ENCODE measurements at regions not wholly inside any gene's neighbourhood (a gene's known extent, or its start where the extent isn't known, plus 50 kb on each side); places are given as distances from the start of the nearest gene placed in this dataset.

DNA sequence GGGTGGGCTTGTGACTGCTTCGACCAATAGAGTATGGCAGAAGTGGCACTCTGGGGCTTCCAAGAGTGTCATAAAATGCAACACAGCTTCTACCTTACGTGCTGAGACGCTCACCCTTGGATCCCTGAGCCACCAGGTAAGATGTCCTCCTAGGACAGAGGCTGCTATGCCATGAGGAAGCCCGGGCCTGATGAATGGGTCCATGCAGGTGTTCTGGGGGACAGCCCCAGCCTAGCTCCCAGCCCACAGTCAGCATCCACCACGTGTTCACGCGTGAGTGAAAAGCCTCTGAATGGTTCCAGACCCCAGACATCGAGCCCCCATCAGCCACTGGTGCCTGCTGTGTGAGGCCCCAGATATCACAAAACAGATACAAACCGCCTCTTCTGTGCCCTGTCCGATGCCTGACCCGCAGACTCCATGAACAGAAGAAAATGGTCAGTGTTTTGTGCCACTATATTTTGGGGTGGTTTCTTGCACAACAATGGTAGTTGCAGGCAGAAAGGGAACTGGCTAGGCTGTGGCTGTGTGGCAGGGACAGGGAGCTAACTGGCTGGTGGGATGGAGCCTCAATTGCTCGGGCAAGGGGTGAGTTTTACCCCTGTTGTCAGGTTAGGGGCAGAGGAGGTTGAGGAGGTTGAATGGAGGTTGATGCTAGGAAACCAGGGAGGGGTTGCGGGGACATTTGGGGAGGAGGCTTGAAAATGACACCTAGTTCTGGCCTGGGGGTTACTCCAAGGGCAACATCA is 92.2 kb downstream of the LINGO1 start:
- DNase-seq (ENCODE audit: low spot score): peak; percentile 53

DNA sequence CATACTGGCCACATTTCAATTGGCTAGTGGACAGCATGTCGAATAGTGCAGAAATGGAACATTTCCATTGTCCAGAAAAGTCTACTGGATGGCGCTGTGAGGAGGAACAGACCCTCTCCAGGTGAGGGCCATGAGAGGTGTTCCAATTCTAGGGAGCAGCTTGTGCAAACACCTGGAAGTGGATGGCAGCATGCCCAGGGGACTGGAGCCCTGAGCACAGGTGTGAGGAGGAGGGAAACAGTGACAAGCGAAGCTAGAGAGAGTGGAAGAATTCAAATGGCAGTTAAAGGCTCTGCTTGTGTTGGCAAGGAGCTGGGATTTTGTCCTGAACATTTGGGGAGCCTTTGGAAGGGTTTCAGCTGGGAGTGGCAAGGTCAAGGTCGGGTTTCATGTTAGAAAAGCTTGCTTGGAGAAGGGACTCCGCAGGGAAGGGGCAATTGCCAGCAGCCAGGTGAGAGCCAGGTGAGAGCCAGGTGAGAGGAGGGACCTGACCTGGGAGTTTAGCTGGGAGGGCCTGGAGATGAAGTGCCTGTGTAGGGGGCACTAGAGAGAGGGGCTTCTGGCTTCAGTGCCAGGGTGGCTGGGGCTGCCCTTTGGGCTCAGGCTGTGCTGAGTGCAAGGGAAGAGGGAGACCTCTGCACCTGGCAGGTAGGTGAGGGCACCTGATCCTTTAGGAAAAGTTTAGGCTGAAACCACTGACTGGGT is 93.8 kb downstream of the LINGO1 start:
- peak; percentile 62 for DNase-seq (ENCODE audit: low spot score)

DNA sequence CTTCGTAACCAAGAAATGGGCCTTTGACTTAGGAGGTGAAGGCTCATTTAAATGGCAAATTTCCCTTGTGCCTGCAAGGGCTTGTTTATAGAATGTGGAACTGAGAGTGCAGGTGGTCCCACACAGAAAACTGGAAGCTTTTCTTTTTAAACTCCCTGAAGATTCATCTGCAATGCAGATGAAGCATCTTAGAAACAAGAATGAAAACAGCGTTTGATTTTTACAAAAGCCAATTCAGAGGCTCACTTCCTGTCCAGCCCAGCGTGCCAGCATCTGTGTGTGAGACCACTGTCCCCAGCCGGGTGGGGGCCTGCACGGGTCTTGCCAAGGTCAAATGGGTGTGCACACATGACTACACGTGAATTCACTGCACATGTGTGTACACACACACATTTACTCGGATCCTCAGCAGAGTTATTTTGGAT is 94.7 kb downstream of the LINGO1 start:
- DNase-seq (ENCODE audit: low spot score): peak; percentile 65

DNA sequence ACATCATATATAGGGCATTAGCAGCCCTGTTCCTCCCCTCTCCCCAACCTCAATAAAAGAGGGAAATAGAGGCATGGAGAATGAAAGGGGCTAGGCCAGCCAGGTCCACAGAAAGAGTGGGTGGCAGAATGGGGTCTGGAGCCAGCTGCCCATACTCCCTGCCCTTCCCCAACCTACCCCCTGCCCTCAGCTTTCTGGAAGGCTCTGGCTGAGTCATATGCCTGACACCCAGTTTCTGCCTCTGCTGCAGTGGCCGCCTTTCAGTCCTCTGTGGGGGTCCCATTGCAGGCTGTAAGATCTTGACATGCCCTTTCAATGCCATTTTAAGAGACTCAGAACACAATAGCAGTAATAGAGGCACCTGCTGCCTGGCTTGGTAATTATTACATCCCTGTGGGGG is 95.7 kb downstream of the LINGO1 start:
- peak; percentile 36 for DNase-seq (ENCODE audit: low spot score)

DNA sequence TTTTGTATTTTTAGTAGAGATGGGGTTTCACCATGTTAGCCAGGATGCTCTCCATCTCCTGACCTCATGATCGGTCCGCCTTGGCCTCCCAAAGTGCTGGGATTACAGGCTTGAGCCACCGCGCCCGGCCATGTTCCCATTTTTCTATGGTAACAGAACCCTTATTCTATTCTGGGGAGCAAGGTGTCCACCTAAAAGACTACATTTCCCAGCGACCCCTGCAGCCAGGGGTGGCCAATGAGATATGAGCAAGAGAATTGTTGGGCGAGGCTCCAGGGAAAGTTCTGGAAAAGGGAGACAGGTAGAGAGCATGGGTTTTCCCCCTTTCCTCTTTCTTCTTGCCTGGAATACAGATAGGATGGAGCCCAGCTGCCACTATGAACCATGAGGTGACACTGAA is 96.9 kb downstream of the LINGO1 start:
- no peak for DNase-seq (ENCODE audit: low spot score)
